ENCODE measurements at regions not wholly inside any gene's neighbourhood (a gene's known extent, or its start where the extent isn't known, plus 50 kb on each side); places are given as distances from the start of the nearest gene placed in this dataset.

DNA sequence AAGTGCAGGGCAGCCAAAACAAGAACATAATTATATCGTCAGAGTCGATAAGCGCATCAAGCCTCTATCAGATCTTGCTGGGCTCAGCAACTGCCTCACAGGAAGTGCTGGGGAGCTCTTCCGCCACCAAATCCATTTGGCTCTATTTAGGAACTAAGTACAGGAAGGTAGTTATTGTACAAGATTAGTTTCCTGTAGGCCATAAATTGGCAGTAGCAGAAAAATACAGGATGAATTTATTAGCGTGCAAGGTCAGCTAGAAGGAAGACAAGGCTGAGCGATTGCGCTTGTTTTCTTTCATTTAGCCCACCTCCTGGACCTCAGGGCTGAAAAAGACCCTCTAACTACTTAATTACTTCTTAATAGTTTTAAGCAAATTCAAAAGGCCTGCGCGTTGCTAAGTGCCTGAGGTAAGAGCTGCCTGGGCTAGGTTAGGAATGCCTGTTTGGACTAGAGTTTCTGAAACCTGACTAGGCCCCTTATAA, 118.5 kb downstream of the IRS2 start:
- H3K27ac ChIP-seq = no peak overlapping the region
- no peaks in the 10 kb centered on the region for H3K27me3 ChIP-seq

DNA sequence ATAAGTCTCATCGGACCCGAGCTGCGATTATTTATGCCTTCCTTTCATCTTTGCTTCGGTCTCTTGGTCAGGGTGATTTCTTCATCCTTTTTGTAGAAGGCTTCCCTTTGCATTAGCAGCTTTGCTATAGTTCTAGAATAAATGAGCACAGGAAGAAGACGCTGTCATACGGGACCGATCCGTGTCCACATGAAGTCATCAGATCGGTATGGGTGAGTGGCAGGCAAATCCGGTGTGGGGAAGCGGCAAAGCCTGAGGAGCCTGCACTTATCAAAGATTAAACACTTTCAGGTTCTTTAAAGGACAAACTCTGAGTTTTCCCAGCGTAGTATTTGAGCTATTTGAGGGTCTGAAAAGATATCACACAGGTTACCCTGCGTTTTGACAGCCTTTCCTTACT, 119.3 kb downstream of the IRS2 start:
- Histone ChIP-seq H3K9me3 (no peaks in the 10 kb centered on the region), H3K36me3 (no peaks in the 10 kb centered on the region), H3K27ac (no peak overlapping the region), H3K4me3 (no peak overlapping the region), H3K4me1 (no peaks in the 10 kb centered on the region), H3K27me3 (no peaks in the 10 kb centered on the region)
- intact Hi-C loops (cut with DNase I; ENCODE audit: low total_unique reads) = no loop called here
- DNase-seq = no peak
- TF ChIP-seq POLR2A (IDR thresholded peaks at IDR 0.05) = no peak
- TF ChIP-seq, protein P1, sequence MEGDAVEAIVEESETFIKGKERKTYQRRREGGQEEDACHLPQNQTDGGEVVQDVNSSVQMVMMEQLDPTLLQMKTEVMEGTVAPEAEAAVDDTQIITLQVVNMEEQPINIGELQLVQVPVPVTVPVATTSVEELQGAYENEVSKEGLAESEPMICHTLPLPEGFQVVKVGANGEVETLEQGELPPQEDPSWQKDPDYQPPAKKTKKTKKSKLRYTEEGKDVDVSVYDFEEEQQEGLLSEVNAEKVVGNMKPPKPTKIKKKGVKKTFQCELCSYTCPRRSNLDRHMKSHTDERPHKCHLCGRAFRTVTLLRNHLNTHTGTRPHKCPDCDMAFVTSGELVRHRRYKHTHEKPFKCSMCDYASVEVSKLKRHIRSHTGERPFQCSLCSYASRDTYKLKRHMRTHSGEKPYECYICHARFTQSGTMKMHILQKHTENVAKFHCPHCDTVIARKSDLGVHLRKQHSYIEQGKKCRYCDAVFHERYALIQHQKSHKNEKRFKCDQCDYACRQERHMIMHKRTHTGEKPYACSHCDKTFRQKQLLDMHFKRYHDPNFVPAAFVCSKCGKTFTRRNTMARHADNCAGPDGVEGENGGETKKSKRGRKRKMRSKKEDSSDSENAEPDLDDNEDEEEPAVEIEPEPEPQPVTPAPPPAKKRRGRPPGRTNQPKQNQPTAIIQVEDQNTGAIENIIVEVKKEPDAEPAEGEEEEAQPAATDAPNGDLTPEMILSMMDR (IDR thresholded peaks at IDR 0.05) = no peak

More for the DNA sequence above, 118.5 kb downstream of the IRS2 start:
- Histone ChIP-seq H3K4me3 (no peak overlapping the region), H3K4me1 (no peaks in the 10 kb centered on the region), H3K36me3 (no peaks in the 10 kb centered on the region), H3K9me3 (no peaks in the 10 kb centered on the region)
- no peak for DNase-seq
- intact Hi-C loops (cut with DNase I; ENCODE audit: low total_unique reads) = no loop called here
- TF ChIP-seq, protein P1 (IDR thresholded peaks at IDR 0.05) = no peak
- TF ChIP-seq POLR2A (IDR thresholded peaks at IDR 0.05) = no peak

DNA sequence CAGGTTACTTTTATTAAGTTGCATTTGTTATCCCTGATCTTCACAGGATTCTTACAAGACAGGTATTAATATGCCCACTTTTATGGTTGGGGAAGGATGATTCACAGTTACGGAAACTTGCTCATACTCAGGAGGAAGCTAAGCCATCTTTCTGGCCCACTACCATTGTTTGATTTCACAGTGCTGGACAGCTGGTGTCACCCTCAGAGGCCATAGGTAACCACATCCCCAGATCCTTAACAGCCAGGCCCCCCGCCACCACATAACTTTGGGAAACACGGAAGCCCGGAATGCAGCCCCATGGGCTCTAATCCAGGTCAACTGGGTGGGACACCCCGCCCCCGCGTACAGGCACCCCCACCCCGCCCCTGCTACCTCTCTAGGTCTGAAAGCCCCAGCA, 119.7 kb downstream of the IRS2 start:
- Histone ChIP-seq H3K4me3 (no peak overlapping the region), H3K27me3 (no peaks in the 10 kb centered on the region), H3K36me3 (no peaks in the 10 kb centered on the region), H3K4me1 (no peaks in the 10 kb centered on the region), H3K27ac (no peak overlapping the region), H3K9me3 (no peaks in the 10 kb centered on the region)
- intact Hi-C loops (cut with DNase I; ENCODE audit: low total_unique reads) = no loop called here
- TF ChIP-seq POLR2A (IDR thresholded peaks at IDR 0.05) = no peak
- DNase-seq = no peak

GRCh38 chr13:109665781-109666249, 120.6 kb downstream of the IRS2 start:
- no peaks in the 10 kb centered on the region for H3K36me3 ChIP-seq
- intact Hi-C loops (cut with DNase I; ENCODE audit: low total_unique reads) = no loop called here
- no peaks in the 10 kb centered on the region for H3K4me1 ChIP-seq
- DNase-seq = no peak
- no peaks in the 10 kb centered on the region for H3K27me3 ChIP-seq
- H3K27ac ChIP-seq = no peak overlapping the region
- no peaks in the 10 kb centered on the region for H3K9me3 ChIP-seq
- H3K4me3 ChIP-seq = no peak overlapping the region
- no peak for TF ChIP-seq POLR2A (IDR thresholded peaks at IDR 0.05)
- TF ChIP-seq, protein P1 (IDR thresholded peaks at IDR 0.05) = no peak

DNA sequence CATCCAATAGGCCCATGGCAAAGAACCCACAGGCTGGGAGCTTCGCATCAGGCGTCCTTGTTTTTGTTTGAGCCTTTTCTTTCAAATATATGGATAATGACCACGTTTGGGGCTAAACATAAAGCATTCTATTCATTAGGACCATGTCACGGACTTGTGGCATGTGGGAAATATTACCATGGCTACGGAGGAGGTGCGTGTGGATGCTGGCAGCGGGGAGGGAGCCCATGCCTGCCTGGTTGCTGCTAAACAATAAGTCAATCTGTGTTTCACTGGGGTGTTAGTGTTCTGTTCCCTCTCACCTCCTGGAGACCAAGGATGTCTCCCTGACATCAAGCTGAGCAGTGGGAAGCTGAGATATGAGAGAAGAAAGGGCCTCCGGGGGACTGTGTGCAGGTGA, 121.1 kb downstream of the IRS2 start:
- intact Hi-C loops (cut with DNase I; ENCODE audit: low total_unique reads) = no loop called here
- Histone ChIP-seq H3K27ac (no peak overlapping the region), H3K4me1 (no peaks in the 10 kb centered on the region), H3K9me3 (no peaks in the 10 kb centered on the region), H3K4me3 (no peak overlapping the region), H3K36me3 (no peaks in the 10 kb centered on the region), H3K27me3 (no peaks in the 10 kb centered on the region)
- no peak for DNase-seq
- TF ChIP-seq POLR2A (IDR thresholded peaks at IDR 0.05) = no peak
- TF ChIP-seq, protein P1 (IDR thresholded peaks at IDR 0.05) = no peak

GRCh38 chr13:109657395-109657794, 129.0 kb downstream of the IRS2 start:
- Histone ChIP-seq H3K36me3 (no peaks in the 10 kb centered on the region), H3K9me3 (no peaks in the 10 kb centered on the region), H3K4me3 (no peak overlapping the region), H3K4me1 (no peaks in the 10 kb centered on the region), H3K27me3 (no peaks in the 10 kb centered on the region), H3K27ac (no peak overlapping the region)
- TF ChIP-seq, protein P1 (IDR thresholded peaks at IDR 0.05) = no peak
- TF ChIP-seq POLR2A (IDR thresholded peaks at IDR 0.05) = no peak
- DNase-seq = no peak
- intact Hi-C loops (cut with DNase I; ENCODE audit: low total_unique reads) = no loop called here
